ENCODE measurements at regions not wholly inside any gene's neighbourhood (a gene's known extent, or its start where the extent isn't known, plus 50 kb on each side); places are given as distances from the start of the nearest gene placed in this dataset.
"Not testable (repeated sequence)": the region's sequence is repeated elsewhere in the genome, so short reads cannot be mapped to it uniquely, and the experiment has no call there.

- not testable (repeated sequence) for H3K36me3 ChIP-seq; ATAC-seq (ENCODE audit: low FRiP score in 2 of 2); H3K9me3 ChIP-seq; H3K27me3 ChIP-seq; H3K4me1 ChIP-seq; H3K4me3 ChIP-seq; DNase-seq; H3K27ac ChIP-seq
- 70 to 72% methylated on average over 6 of the region's 6 CpGs for WGBS, 2 donors
These were observed 178.9 kb upstream of the POMZP3 start for GRCh38 chr7:76806010-76806409.

DNA sequence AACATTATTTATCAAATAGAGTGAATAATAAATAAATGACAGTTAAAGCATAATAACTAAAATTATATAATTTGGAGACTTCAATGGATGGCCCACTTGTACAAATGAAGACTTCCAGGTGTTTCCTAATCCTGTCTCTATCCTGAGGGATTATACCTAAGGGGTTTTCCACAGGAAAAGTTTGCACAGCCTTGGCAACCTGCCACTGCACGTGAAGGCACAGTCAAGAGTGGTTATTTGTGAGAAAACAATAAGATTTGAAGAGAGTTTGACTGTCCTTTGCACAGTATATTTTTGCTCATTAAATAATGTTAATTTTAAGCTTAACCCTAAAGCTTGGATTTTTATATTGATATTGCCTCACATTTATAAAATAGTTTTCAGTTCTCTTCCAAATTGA, 178.2 kb upstream of the POMZP3 start:
- not testable (repeated sequence) for H3K4me3 ChIP-seq; H3K36me3 ChIP-seq; H3K27ac ChIP-seq; H3K4me1 ChIP-seq; ATAC-seq (ENCODE audit: low FRiP score in 2 of 2); DNase-seq; H3K27me3 ChIP-seq; H3K9me3 ChIP-seq
- WGBS, 2 donors = 17 to 50% methylated on average over 1 of the region's 1 CpG

- not testable (repeated sequence) for H3K4me1 ChIP-seq; H3K27ac ChIP-seq; H3K4me3 ChIP-seq; DNase-seq; H3K36me3 ChIP-seq; ATAC-seq (ENCODE audit: low FRiP score in 2 of 2); H3K27me3 ChIP-seq; H3K9me3 ChIP-seq
- WGBS, 2 donors = 9 to 38% methylated on average over 1 of the region's 1 CpG
These were observed 170.6 kb upstream of the POMZP3 start for GRCh38 chr7:76797639-76798038.

GRCh38 chr7:76780693-76781092, 153.6 kb upstream of the POMZP3 start:
- H3K4me3 ChIP-seq; H3K9me3 ChIP-seq; H3K4me1 ChIP-seq; ATAC-seq (ENCODE audit: low FRiP score in 2 of 2); H3K27ac ChIP-seq; H3K27me3 ChIP-seq; DNase-seq; H3K36me3 ChIP-seq: not testable (repeated sequence)

GRCh38 chr7:76774279-76774678, 147.2 kb upstream of the POMZP3 start:
- not testable (repeated sequence) for H3K4me1 ChIP-seq; H3K27ac ChIP-seq; H3K27me3 ChIP-seq; ATAC-seq (ENCODE audit: low FRiP score in 2 of 2); DNase-seq; H3K9me3 ChIP-seq; H3K4me3 ChIP-seq; H3K36me3 ChIP-seq
- WGBS, 2 donors = 51 to 83% methylated on average over 2 of the region's 2 CpGs

GRCh38 chr7:76771980-76772379, 144.9 kb upstream of the POMZP3 start:
- not testable (repeated sequence) for H3K9me3 ChIP-seq; H3K4me1 ChIP-seq; ATAC-seq (ENCODE audit: low FRiP score in 2 of 2); H3K27me3 ChIP-seq; H3K27ac ChIP-seq; DNase-seq; H3K36me3 ChIP-seq; H3K4me3 ChIP-seq
- 69 to 85% methylated on average over 1 of the region's 1 CpG for WGBS, 2 donors

GRCh38 chr7:76763977-76764376, 136.9 kb upstream of the POMZP3 start:
- H3K36me3 ChIP-seq; H3K4me3 ChIP-seq; ATAC-seq (ENCODE audit: low FRiP score in 2 of 2); H3K27me3 ChIP-seq; H3K27ac ChIP-seq; DNase-seq; H3K4me1 ChIP-seq; H3K9me3 ChIP-seq: not testable (repeated sequence)
- WGBS, 2 donors = 81 to 100% methylated on average over 2 to 3 of the region's 3 CpGs

GRCh38 chr7:76760546-76761220, 133.6 kb upstream of the POMZP3 start:
- not testable (repeated sequence) for H3K4me3 ChIP-seq; H3K4me1 ChIP-seq; DNase-seq; ATAC-seq (ENCODE audit: low FRiP score in 2 of 2); H3K27ac ChIP-seq; H3K9me3 ChIP-seq; H3K27me3 ChIP-seq; H3K36me3 ChIP-seq

GRCh38 chr7:76739538-76739937, 112.5 kb upstream of the POMZP3 start:
- DNase-seq; ATAC-seq (ENCODE audit: low FRiP score in 2 of 2); H3K27me3 ChIP-seq; H3K4me3 ChIP-seq; H3K27ac ChIP-seq; H3K36me3 ChIP-seq; H3K4me1 ChIP-seq; H3K9me3 ChIP-seq: not testable (repeated sequence)
- WGBS, 2 donors = 68 to 72% methylated on average over 4 of the region's 4 CpGs

- H3K4me1 ChIP-seq; H3K4me3 ChIP-seq; H3K36me3 ChIP-seq; H3K9me3 ChIP-seq; ATAC-seq (ENCODE audit: low FRiP score in 2 of 2); DNase-seq; H3K27me3 ChIP-seq; H3K27ac ChIP-seq: not testable (repeated sequence)
- 46 to 60% methylated on average over 1 to 2 of the region's 2 CpGs for WGBS, 2 donors
These were observed 109.6 kb upstream of the POMZP3 start for GRCh38 chr7:76736724-76737123.

GRCh38 chr7:76736091-76736490, 109.0 kb upstream of the POMZP3 start:
- DNase-seq; ATAC-seq (ENCODE audit: low FRiP score in 2 of 2); H3K27me3 ChIP-seq; H3K36me3 ChIP-seq; H3K4me1 ChIP-seq; H3K9me3 ChIP-seq; H3K27ac ChIP-seq; H3K4me3 ChIP-seq: not testable (repeated sequence)
- WGBS, 2 donors = 91% methylated on average over 1 of the region's 1 CpG

DNA sequence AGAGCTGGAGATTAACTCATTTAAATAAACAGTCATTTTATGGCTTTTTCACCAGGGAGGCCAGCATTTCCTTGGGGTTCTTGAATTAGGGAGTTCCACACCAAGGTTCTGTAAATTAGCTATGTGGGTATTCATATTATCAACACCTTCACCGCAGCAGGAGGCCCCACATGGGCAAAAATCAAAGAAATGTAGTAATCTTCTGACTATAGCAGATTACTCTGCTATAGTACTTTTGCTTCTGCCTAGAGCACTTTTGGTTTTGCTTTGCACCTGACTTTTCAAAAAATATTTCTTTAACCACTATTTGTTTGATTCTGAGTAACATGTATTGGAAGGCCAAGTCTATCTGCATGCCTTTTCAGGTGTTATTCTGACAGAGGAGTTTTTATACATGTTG, 108.6 kb upstream of the POMZP3 start:
- not testable (repeated sequence) for DNase-seq; H3K4me1 ChIP-seq; H3K27me3 ChIP-seq; H3K27ac ChIP-seq; H3K36me3 ChIP-seq; H3K4me3 ChIP-seq; ATAC-seq (ENCODE audit: low FRiP score in 2 of 2); H3K9me3 ChIP-seq
- 90% methylated on average over 1 of the region's 1 CpG; no CpG with 5 or more reads in 1 of the 2 donors for WGBS, 2 donors

GRCh38 chr7:76728571-76728974, 101.5 kb upstream of the POMZP3 start:
- not testable (repeated sequence) for H3K4me1 ChIP-seq; H3K9me3 ChIP-seq; H3K27me3 ChIP-seq; H3K36me3 ChIP-seq; H3K4me3 ChIP-seq; ATAC-seq (ENCODE audit: low FRiP score in 2 of 2); H3K27ac ChIP-seq
- DNase-seq = peak in 1 of 2 donors; percentile 59
- WGBS, 2 donors = 87 to 97% methylated on average over 20 to 23 of the region's 23 CpGs

DNA sequence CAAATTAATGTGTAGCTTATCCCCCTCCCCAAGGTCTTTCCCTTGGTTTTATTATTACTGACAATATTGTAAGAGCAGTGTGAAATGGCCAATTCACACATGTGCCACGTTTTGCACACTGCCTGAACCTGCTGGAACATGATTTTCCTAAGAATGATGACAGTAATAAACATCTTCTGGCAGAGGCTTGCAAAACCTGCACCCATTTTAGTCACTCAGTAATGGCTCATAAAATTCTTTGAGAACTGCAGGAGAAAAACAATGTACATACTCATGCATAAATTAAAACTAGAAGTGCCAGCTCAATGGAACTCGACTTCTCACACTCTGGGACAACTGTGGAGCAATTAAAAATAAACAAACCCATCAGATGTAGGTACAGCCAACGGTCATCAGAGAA, 96.8 kb upstream of the POMZP3 start:
- H3K27me3 ChIP-seq; H3K36me3 ChIP-seq; H3K4me3 ChIP-seq; H3K27ac ChIP-seq; DNase-seq; H3K9me3 ChIP-seq; ATAC-seq (ENCODE audit: low FRiP score in 2 of 2); H3K4me1 ChIP-seq: not testable (repeated sequence)
- 38% methylated on average over 2 of the region's 3 CpGs; no CpG with 5 or more reads in 1 of the 2 donors for WGBS, 2 donors
